GM23338 (cell line): ENCODE measurements at regions not wholly inside any gene's neighbourhood (a gene's known extent, or its start where the extent isn't known, plus 50 kb on each side); places are given as distances from the start of the nearest gene placed in this dataset.
A peak's percentile ranks its signal among the peaks of the same experiment; 100 is the strongest.

Experiments used
- ATAC-seq: fragments of 200-7000 bp; cut with Tn5 transposase; 3 replicates; pipeline ENCODE4 v1.9.1; 2020
- DNase-seq: peaks from one replicate; pipeline ENCODE4 v3.0.0-alpha.2; 2015; ENCODE audit warnings: low spot score
- H2AFZ ChIP-seq: fragments of 200-600 bp; sonication (generic); 2 replicates; pipeline ENCODE4 v1.8.0; 2016; ENCODE audit warnings: antibody characterized with exemption, mild to moderate bottlenecking, moderate library complexity
- H3F3A ChIP-seq: fragments of 200-600 bp; sonication (generic); replicated peaks from 2 replicates; pipeline ENCODE4 v1.8.0; 2017; ENCODE audit warnings: antibody characterized with exemption, mixed run types, low read depth
- H3K27ac ChIP-seq: fragments of 200-600 bp; sonication (generic); 2 replicates; pipeline ENCODE4 v1.6.1; 2016; ENCODE audit warnings: low read depth
- H3K27me3 ChIP-seq: fragments of 200-600 bp; sonication (generic); 2 replicates; pipeline ENCODE4 v1.8.0; 2016; ENCODE audit warnings: mild to moderate bottlenecking, mixed run types, moderate library complexity; ENCODE audit not compliant: insufficient read depth
- H3K36me3 ChIP-seq: fragments of 200-600 bp; sonication (generic); 2 replicates; pipeline ENCODE4 v1.8.0; 2016; ENCODE audit warnings: mild to moderate bottlenecking; ENCODE audit not compliant: insufficient read depth
- H3K4me1 ChIP-seq: fragments of 200-600 bp; sonication (generic); 2 replicates; pipeline ENCODE4 v1.8.0; 2016; ENCODE audit warnings: mild to moderate bottlenecking, moderate library complexity; ENCODE audit not compliant: insufficient read depth
- H3K4me2 ChIP-seq: fragments of 200-600 bp; sonication (generic); 2 replicates; pipeline ENCODE4 v1.7.1; 2017; ENCODE audit warnings: mixed run types
- H3K4me3 ChIP-seq: fragments of 200-600 bp; sonication (generic); 2 replicates; pipeline ENCODE4 v1.6.1; 2016; ENCODE audit warnings: mixed run types
- H3K79me2 ChIP-seq: fragments of 200-600 bp; sonication (generic); replicated peaks from 2 replicates; pipeline ENCODE4 v1.8.0; 2017; ENCODE audit warnings: mild to moderate bottlenecking; ENCODE audit not compliant: insufficient read depth
- H3K9me2 ChIP-seq: fragments of 200-600 bp; sonication (generic); 2 replicates; pipeline ENCODE4 v1.8.0; 2017; ENCODE audit not compliant: insufficient read depth
- H4K20me1 ChIP-seq: fragments of 200-600 bp; sonication (generic); replicated peaks from 2 replicates; pipeline ENCODE4 v1.8.0; 2017; ENCODE audit warnings: mild to moderate bottlenecking; ENCODE audit not compliant: insufficient read depth
- H3K27ac Mint-ChIP-seq: 2 replicates; pipeline ENCODE4 v1.8.0; 2020; ENCODE audit warnings: inconsistent platforms, mild to moderate bottlenecking, moderate library complexity, mixed read lengths
- H3K27me3 Mint-ChIP-seq: 3 replicates; pipeline ENCODE4 v1.8.0; 2022; ENCODE audit warnings: low read depth, mild to moderate bottlenecking, moderate library complexity, mixed read lengths, inconsistent platforms; ENCODE audit not compliant: insufficient read depth, poor library complexity
- H3K36me3 Mint-ChIP-seq: 3 replicates; pipeline ENCODE4 v1.8.0; 2021; ENCODE audit warnings: low read depth, mild to moderate bottlenecking, inconsistent platforms, moderate library complexity, mixed read lengths
- H3K4me1 Mint-ChIP-seq: 3 replicates; pipeline ENCODE4 v1.8.0; 2020; ENCODE audit warnings: mild to moderate bottlenecking, inconsistent platforms, mixed read lengths
- H3K4me3 Mint-ChIP-seq: 3 replicates; pipeline ENCODE4 v1.8.0; 2021; ENCODE audit warnings: moderate library complexity, mild to moderate bottlenecking, inconsistent platforms, mixed read lengths
- H3K9me3 Mint-ChIP-seq: 3 replicates; pipeline ENCODE4 v1.8.0; 2020; ENCODE audit warnings: moderate library complexity, mild to moderate bottlenecking, inconsistent platforms, mixed read lengths
- CREB1 ChIP-seq: fragments of 250-450 bp; sonication (Bioruptor Pico); IDR thresholded peaks from 2 replicates; pipeline ENCODE4 v1.5.0; 2020; ENCODE audit warnings: low read depth, mild to moderate bottlenecking, moderate library complexity
- ETS1 ChIP-seq: IDR thresholded peaks from 2 replicates; pipeline ENCODE4 v1.6.1; 2016; ENCODE audit warnings: antibody characterized with exemption
- EZH2 ChIP-seq: fragments of 200-600 bp; sonication (generic); IDR thresholded peaks from one replicate; pipeline ENCODE4 v1.8.0; 2017; ENCODE audit warnings: antibody characterized with exemption, mild to moderate bottlenecking, low read depth; ENCODE audit not compliant: unreplicated experiment
- EZH2phosphoT487 ChIP-seq: fragments of 200-600 bp; sonication (generic); IDR thresholded peaks from one replicate; pipeline ENCODE4 v1.8.1; 2018; ENCODE audit warnings: antibody characterized with exemption; ENCODE audit not compliant: unreplicated experiment
- NANOG ChIP-seq: IDR thresholded peaks from 2 replicates; pipeline ENCODE4 v1.6.1; 2016; ENCODE audit warnings: antibody characterized with exemption, borderline replicate concordance
- POLR2AphosphoS5 ChIP-seq: IDR thresholded peaks from 2 replicates; pipeline ENCODE4 v1.6.1; 2016; ENCODE audit warnings: antibody characterized with exemption, low read depth
- STAT1 ChIP-seq: IDR thresholded peaks from one replicate; pipeline ENCODE4 v1.6.1; 2016; ENCODE audit warnings: antibody characterized with exemption; ENCODE audit not compliant: unreplicated experiment
- ZNF114 ChIP-seq: fragments of 250-450 bp; sonication (Bioruptor Pico); IDR thresholded peaks from 2 replicates; pipeline ENCODE4 v1.5.0; 2020; ENCODE audit warnings: mild to moderate bottlenecking, moderate library complexity
- ZNF331 ChIP-seq: fragments of 250-450 bp; sonication (Bioruptor Pico); IDR thresholded peaks from 2 replicates; pipeline ENCODE4 v1.5.0; 2020; ENCODE audit warnings: low read depth, mild to moderate bottlenecking, moderate library complexity
- TF ChIP-seq, protein P1 (sequence below): IDR thresholded peaks from one replicate; pipeline ENCODE4 v1.6.1; 2018; ENCODE audit warnings: antibody characterized with exemption; ENCODE audit not compliant: unreplicated experiment

DNA sequence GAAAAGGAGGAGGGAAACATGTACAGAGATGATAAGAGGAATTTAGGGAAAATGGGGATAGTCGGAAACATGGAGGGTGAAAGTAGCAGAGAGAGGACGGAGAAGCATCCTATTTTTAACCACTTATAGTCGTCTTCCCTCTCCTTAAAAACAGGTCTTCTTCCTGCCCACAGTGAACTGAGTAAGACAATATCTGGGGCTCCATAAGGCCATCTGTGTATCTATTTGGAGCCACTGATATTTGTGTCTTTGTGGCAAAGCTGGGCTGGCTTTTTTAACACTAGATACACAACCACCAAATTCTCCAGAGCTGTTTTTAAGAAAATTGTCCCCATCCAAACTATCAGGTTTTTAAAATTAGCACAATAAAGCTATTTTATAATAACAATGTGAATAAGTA is 109.5 kb upstream of the RAP1B start:
- Histone ChIP-seq H3K9me2 (0 out of 2 replicates have a peak, but pooled peaks cover 3% of the 10 kb centered on the region), H2AFZ (peak overlapping the region; percentile 84; the same call in 1 of the 2 replicates), H4K20me1 (no peaks in the 10 kb centered on the region), H3K4me3 (no peak overlapping the region), H3K27ac (no peak overlapping the region), H3K27me3 (no peaks in the 10 kb centered on the region), H3F3A (no peaks in the 10 kb centered on the region), H3K36me3 (no peaks in the 10 kb centered on the region), H3K79me2 (no peaks in the 10 kb centered on the region), H3K4me1 (peaks cover 7% of the 10 kb centered on the region; the same call in 1 of the 2 replicates), H3K4me2 (no peak overlapping the region)
- TF ChIP-seq EZH2 (no peak), POLR2AphosphoS5 (no peak), CREB1 (CRISPR knock-in tag) (no peak), ZNF331 (CRISPR knock-in tag) (no peak), ZNF114 (CRISPR knock-in tag) (no peak)
- TF ChIP-seq, protein P1, sequence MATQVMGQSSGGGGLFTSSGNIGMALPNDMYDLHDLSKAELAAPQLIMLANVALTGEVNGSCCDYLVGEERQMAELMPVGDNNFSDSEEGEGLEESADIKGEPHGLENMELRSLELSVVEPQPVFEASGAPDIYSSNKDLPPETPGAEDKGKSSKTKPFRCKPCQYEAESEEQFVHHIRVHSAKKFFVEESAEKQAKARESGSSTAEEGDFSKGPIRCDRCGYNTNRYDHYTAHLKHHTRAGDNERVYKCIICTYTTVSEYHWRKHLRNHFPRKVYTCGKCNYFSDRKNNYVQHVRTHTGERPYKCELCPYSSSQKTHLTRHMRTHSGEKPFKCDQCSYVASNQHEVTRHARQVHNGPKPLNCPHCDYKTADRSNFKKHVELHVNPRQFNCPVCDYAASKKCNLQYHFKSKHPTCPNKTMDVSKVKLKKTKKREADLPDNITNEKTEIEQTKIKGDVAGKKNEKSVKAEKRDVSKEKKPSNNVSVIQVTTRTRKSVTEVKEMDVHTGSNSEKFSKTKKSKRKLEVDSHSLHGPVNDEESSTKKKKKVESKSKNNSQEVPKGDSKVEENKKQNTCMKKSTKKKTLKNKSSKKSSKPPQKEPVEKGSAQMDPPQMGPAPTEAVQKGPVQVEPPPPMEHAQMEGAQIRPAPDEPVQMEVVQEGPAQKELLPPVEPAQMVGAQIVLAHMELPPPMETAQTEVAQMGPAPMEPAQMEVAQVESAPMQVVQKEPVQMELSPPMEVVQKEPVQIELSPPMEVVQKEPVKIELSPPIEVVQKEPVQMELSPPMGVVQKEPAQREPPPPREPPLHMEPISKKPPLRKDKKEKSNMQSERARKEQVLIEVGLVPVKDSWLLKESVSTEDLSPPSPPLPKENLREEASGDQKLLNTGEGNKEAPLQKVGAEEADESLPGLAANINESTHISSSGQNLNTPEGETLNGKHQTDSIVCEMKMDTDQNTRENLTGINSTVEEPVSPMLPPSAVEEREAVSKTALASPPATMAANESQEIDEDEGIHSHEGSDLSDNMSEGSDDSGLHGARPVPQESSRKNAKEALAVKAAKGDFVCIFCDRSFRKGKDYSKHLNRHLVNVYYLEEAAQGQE = no peak
- peaks cover 2% of the 10 kb centered on the region for H3K27me3 Mint-ChIP-seq
- peaks cover 3% of the 10 kb centered on the region; the same call in 2 of the 3 replicates for H3K4me1 Mint-ChIP-seq
- H3K27ac Mint-ChIP-seq = no peak overlapping the region
- no peak for ATAC-seq
- H3K4me3 Mint-ChIP-seq = no peak overlapping the region
- DNase-seq = no peak
- H3K36me3 Mint-ChIP-seq = no peaks in the 10 kb centered on the region
- no peaks in the 10 kb centered on the region for H3K9me3 Mint-ChIP-seq

- H3K9me2 ChIP-seq = peaks cover 10% of the 10 kb centered on the region
- no peak overlapping the region for H3K4me3 Mint-ChIP-seq
- no peaks in the 10 kb centered on the region for H3K36me3 Mint-ChIP-seq
- ATAC-seq (no peak), DNase-seq (no peak)
- no peak overlapping the region for H3K27ac ChIP-seq
- H3K27me3 ChIP-seq = no peaks in the 10 kb centered on the region
- H2AFZ ChIP-seq = no peak overlapping the region
- no peaks in the 10 kb centered on the region for H3F3A ChIP-seq
- no peaks in the 10 kb centered on the region for H3K36me3 ChIP-seq
- no peak overlapping the region for H3K27ac Mint-ChIP-seq
- H3K4me3 ChIP-seq = no peak overlapping the region
- H3K4me1 ChIP-seq = peaks cover 3% of the 10 kb centered on the region; the same call in 1 of the 2 replicates
- peaks cover 1% of the 10 kb centered on the region; the same call in 2 of the 3 replicates for H3K4me1 Mint-ChIP-seq
- no peaks in the 10 kb centered on the region for H4K20me1 ChIP-seq
- no peak overlapping the region for H3K4me2 ChIP-seq
- no peaks in the 10 kb centered on the region for H3K9me3 Mint-ChIP-seq
- TF ChIP-seq ETS1 (no peak), ZNF114 (CRISPR knock-in tag) (no peak), NANOG (no peak), STAT1 (no peak), EZH2phosphoT487 (no peak)
- TF ChIP-seq, protein P1 = no peak
- H3K79me2 ChIP-seq = no peaks in the 10 kb centered on the region
- H3K27me3 Mint-ChIP-seq = peaks cover 2% of the 10 kb centered on the region
These were observed 104.7 kb upstream of the RAP1B start for GRCh38 chr12:68505970-68506369.
